K562 (cell line): ENCODE measurements at regions not wholly inside any gene's neighbourhood (a gene's known extent, or its start where the extent isn't known, plus 50 kb on each side); places are given as distances from the start of the nearest gene placed in this dataset.

Experiments used
- CBX8 ChIP-seq: fragments of 200-600 bp; sonication (generic); IDR thresholded peaks from 2 replicates; pipeline ENCODE4 v1.6.1; 2012; ENCODE audit warnings: borderline replicate concordance, mixed run types, low read depth, mild to moderate bottlenecking, moderate library complexity, mixed read lengths, low read length, control low read depth, inconsistent platforms; ENCODE audit not compliant: poor library complexity, severe bottlenecking; ENCODE audit errors: extremely low read depth
- CCAR2 ChIP-seq: fragments of 200-400 bp; formaldehyde crosslinking; IDR thresholded peaks from 2 replicates; pipeline ENCODE4 v1.6.1; 2017; ENCODE audit warnings: mild to moderate bottlenecking, low read depth, low read length
- EHMT2 ChIP-seq: fragments of 450-650 bp; IDR thresholded peaks from 2 replicates; pipeline ENCODE4 v1.6.1; 2018; ENCODE audit warnings: antibody characterized with exemption
- IRF2 ChIP-seq: sonication (generic); formaldehyde crosslinking; IDR thresholded peaks from 2 replicates; pipeline ENCODE4 v1.8.1; 2022; ENCODE audit warnings: mild to moderate bottlenecking, missing genetic modification reagents
- PRDM10 ChIP-seq: fragments of 450-650 bp; IDR thresholded peaks from 2 replicates; pipeline ENCODE4 v1.6.1; 2018; ENCODE audit not compliant: partially characterized antibody
- RFX1 ChIP-seq: fragments of 450-650 bp; IDR thresholded peaks from 2 replicates; pipeline ENCODE4 v1.6.1; 2016; ENCODE audit warnings: mild to moderate bottlenecking, moderate library complexity
- TBL1XR1 ChIP-seq, 2 experiments: IDR thresholded peaks; 2 replicates each; pipeline ENCODE4 v1.6.1; 2012; ENCODE audit warnings: improper control_type of control experiment in 2 of 2, low read length in 2 of 2, mild to moderate bottlenecking in 1 of 2
- THAP12 ChIP-seq: fragments of 250-450 bp; sonication (Bioruptor Pico); IDR thresholded peaks from 2 replicates; pipeline ENCODE4 v1.9.0; 2021; ENCODE audit warnings: mild to moderate bottlenecking, inconsistent platforms
- USF1 ChIP-seq: sonication (generic); formaldehyde crosslinking; IDR thresholded peaks from 2 replicates; pipeline ENCODE4 v1.9.0; 2022; ENCODE audit warnings: mild to moderate bottlenecking, missing genetic modification reagents
- ZBTB40 ChIP-seq, 2 experiments: fragments of 450-650 bp in 1 of 2; sonication (generic) in 1 of 2; formaldehyde crosslinking in 1 of 2; IDR thresholded peaks; 2 replicates each; pipeline versions ENCODE4 v1.7.1 to v1.9.0; 2016 to 2022; ENCODE audit warnings: inconsistent platforms in 1 of 2, mild to moderate bottlenecking in 1 of 2, missing genetic modification reagents in 1 of 2
- ZNF316 ChIP-seq: fragments of 450-650 bp; IDR thresholded peaks from 2 replicates; pipeline ENCODE4 v1.6.1; 2016

- TF ChIP-seq THAP12 (CRISPR knock-in tag) (no peak), RFX1 (no peak), USF1 (CRISPR knock-in tag) (peak; percentile 44), TBL1XR1 (IDR thresholded peaks at IDR 0.05; ENCODE audit: low read length in 2 of 2) (peak in 1 of 2 experiments; percentile 66; a peak in 1 of 4 replicates), EHMT2 (peak; percentile 91), ZBTB40 (IDR thresholded peaks at IDR 0.05) (peak; percentile 90), ZBTB40 (CRISPR knock-in tag; IDR thresholded peaks at IDR 0.05) (no peak), IRF2 (no peak), CCAR2 (no peak), ZNF316 (peak; percentile 100), CBX8 (no peak), PRDM10 (no peak)
These were observed 54.4 kb upstream of the LCORL start (continued) for GRCh38 chr4:18075823-18076433.
